Fibroblast of skin of abdomen (primary cell): ENCODE measurements at regions not wholly inside any gene's neighbourhood (a gene's known extent, or its start where the extent isn't known, plus 50 kb on each side); places are given as distances from the start of the nearest gene placed in this dataset.

ENCODE experiments used
- DNase-seq: peaks from one replicate; pipeline ENCODE4 v3.0.0-alpha.2; 2013

GRCh38 chr12:127060310-127060847 lies 1206.6 kb upstream of the TMEM132C start:
- DNase-seq, result no peak

- no peak for DNase-seq
Measured at GRCh38 chr12:127060933-127061332, 1206.0 kb upstream of the TMEM132C start.

GRCh38 chr12:127063339-127064072 lies 1203.5 kb upstream of the TMEM132C start:
- no peak for DNase-seq

GRCh38 chr12:127064207-127064606 lies 1202.8 kb upstream of the TMEM132C start:
- no peak for DNase-seq

- no peak for DNase-seq
Measured at GRCh38 chr12:127065595-127065994, 1201.4 kb upstream of the TMEM132C start.

- DNase-seq, result no peak
Measured at GRCh38 chr12:127070515-127071157, 1196.3 kb upstream of the TMEM132C start.

- DNase-seq, result no peak
Measured at GRCh38 chr12:127074161-127074560, 1192.8 kb upstream of the TMEM132C start.

GRCh38 chr12:127075981-127076380 lies 1191.0 kb upstream of the TMEM132C start:
- DNase-seq, result no peak

- no peak for DNase-seq
Measured at GRCh38 chr12:127077262-127078045, 1189.5 kb upstream of the TMEM132C start.

GRCh38 chr12:127078577-127079350 lies 1188.2 kb upstream of the TMEM132C start:
- peak; percentile 44 for DNase-seq

- no peak for DNase-seq
Measured at GRCh38 chr12:127079636-127080035, 1187.3 kb upstream of the TMEM132C start.

GRCh38 chr12:127081058-127081457 lies 1185.9 kb upstream of the TMEM132C start:
- no peak for DNase-seq

GRCh38 chr12:127083008-127083949 lies 1183.7 kb upstream of the TMEM132C start:
- DNase-seq, result peak; percentile 77

- DNase-seq, result no peak
Measured at GRCh38 chr12:127101076-127101475, 1165.9 kb upstream of the TMEM132C start.

- no peak for DNase-seq
Measured at GRCh38 chr12:127106041-127106440, 1160.9 kb upstream of the TMEM132C start.

GRCh38 chr12:127106697-127107096 lies 1160.3 kb upstream of the TMEM132C start:
- no peak for DNase-seq

GRCh38 chr12:127107744-127108143 lies 1159.2 kb upstream of the TMEM132C start:
- no peak for DNase-seq

GRCh38 chr12:127108360-127109215 lies 1158.4 kb upstream of the TMEM132C start:
- DNase-seq, result peak; percentile 58

GRCh38 chr12:127113945-127114344 lies 1153.0 kb upstream of the TMEM132C start:
- DNase-seq, result no peak

GRCh38 chr12:127115468-127116035 lies 1151.4 kb upstream of the TMEM132C start:
- DNase-seq, result no peak
